Smooth muscle cell (in vitro differentiated cells): ENCODE measurements at regions not wholly inside any gene's neighbourhood (a gene's known extent, or its start where the extent isn't known, plus 50 kb on each side); places are given as distances from the start of the nearest gene placed in this dataset.

Source experiments
- DNase-seq: peaks from one replicate; lab custom pipeline; 2025; ENCODE audit not compliant: unreplicated experiment; lab: John Stamatoyannopoulos, UW
- H2AFZ ChIP-seq: fragments of 200-600 bp; sonication (generic); 2 replicates; pipeline ENCODE4 v1.6.0; 2016; ENCODE audit warnings: antibody characterized with exemption, low read depth, mild to moderate bottlenecking
- H3F3A ChIP-seq: fragments of 200-600 bp; sonication (generic); 2 replicates; pipeline ENCODE4 v1.6.0; 2017; ENCODE audit warnings: antibody characterized with exemption, low read depth
- H3K27ac ChIP-seq: fragments of 200-600 bp; sonication (generic); 2 replicates; pipeline ENCODE4 v1.5.1; 2016; ENCODE audit warnings: low read depth, mild to moderate bottlenecking
- H3K27me3 ChIP-seq: fragments of 200-600 bp; sonication (generic); 2 replicates; pipeline ENCODE4 v1.6.1; 2016; ENCODE audit warnings: low read depth, mild to moderate bottlenecking
- H3K36me3 ChIP-seq: fragments of 200-600 bp; sonication (generic); 2 replicates; pipeline ENCODE4 v1.5.1; 2016; ENCODE audit warnings: low read depth
- H3K4me1 ChIP-seq: fragments of 200-600 bp; sonication (generic); 2 replicates; pipeline ENCODE4 v1.5.1; 2016; ENCODE audit warnings: low read depth
- H3K4me2 ChIP-seq: fragments of 200-600 bp; sonication (generic); 2 replicates; pipeline ENCODE4 v1.6.0; 2016; ENCODE audit warnings: mild to moderate bottlenecking
- H3K4me3 ChIP-seq: fragments of 200-600 bp; sonication (generic); 2 replicates; pipeline ENCODE4 v1.5.1; 2016; ENCODE audit warnings: mild to moderate bottlenecking
- H3K79me2 ChIP-seq: fragments of 200-600 bp; sonication (generic); 2 replicates; pipeline ENCODE4 v1.6.0; 2016; ENCODE audit warnings: low read depth, mild to moderate bottlenecking
- H3K9ac ChIP-seq: fragments of 200-600 bp; sonication (generic); 2 replicates; pipeline ENCODE4 v1.6.0; 2016; ENCODE audit warnings: low read depth
- H3K9me3 ChIP-seq: fragments of 200-600 bp; sonication (generic); replicated peaks from 2 replicates; pipeline ENCODE4 v1.5.1; 2016; ENCODE audit warnings: low read depth
- H4K20me1 ChIP-seq: fragments of 200-600 bp; sonication (generic); 2 replicates; pipeline ENCODE4 v1.6.0; 2016; ENCODE audit warnings: low read depth
- CTCF ChIP-seq: fragments of 200-600 bp; sonication (generic); IDR thresholded peaks from 2 replicates; pipeline ENCODE4 v1.5.1; 2017; ENCODE audit warnings: borderline replicate concordance, mild to moderate bottlenecking, antibody characterized with exemption; ENCODE audit not compliant: insufficient read depth, poor library complexity, severe bottlenecking
- WGBS: methylation state at CpG from one replicate; pipeline ENCODE4 v1.1.7; 2016; ENCODE audit warnings: low lambda C conversion rate; 5-methylcytosine and 5-hydroxymethylcytosine counted together

GRCh38 chr18:73838107-73838506, 309.5 kb downstream of the FBXO15 start:
- no peak for TF ChIP-seq CTCF
- Histone ChIP-seq H3K27me3 (no peaks in the 10 kb centered on the region), H4K20me1 (no peaks in the 10 kb centered on the region), H3F3A (no peaks in the 10 kb centered on the region), H3K79me2 (no peaks in the 10 kb centered on the region), H3K4me1 (no peaks in the 10 kb centered on the region), H3K36me3 (no peaks in the 10 kb centered on the region), H2AFZ (no peak overlapping the region), H3K4me3 (no peak overlapping the region), H3K9ac (no peak overlapping the region), H3K9me3 (no peaks in the 10 kb centered on the region), H3K4me2 (no peak overlapping the region), H3K27ac (no peak overlapping the region)
- no peak for DNase-seq

GRCh38 chr18:73835656-73836364, 311.8 kb downstream of the FBXO15 start:
- Histone ChIP-seq H2AFZ (no peak overlapping the region), H3K4me3 (no peak overlapping the region)
- no peak for DNase-seq

GRCh38 chr18:73835039-73835438, 312.6 kb downstream of the FBXO15 start:
- 92% methylated on average over 3 of the region's 3 CpGs for WGBS
- H4K20me1 ChIP-seq = no peaks in the 10 kb centered on the region
- no peak overlapping the region for H3K9ac ChIP-seq
- H3K36me3 ChIP-seq = no peaks in the 10 kb centered on the region
- no peak for DNase-seq
- H3K9me3 ChIP-seq = no peaks in the 10 kb centered on the region
- H3K4me1 ChIP-seq = no peaks in the 10 kb centered on the region
- H3F3A ChIP-seq = no peaks in the 10 kb centered on the region
- no peaks in the 10 kb centered on the region for H3K79me2 ChIP-seq
- H3K27me3 ChIP-seq = no peaks in the 10 kb centered on the region
- no peak overlapping the region for H3K4me3 ChIP-seq
- H3K4me2 ChIP-seq = no peak overlapping the region
- H3K27ac ChIP-seq = no peak overlapping the region
- no peak for TF ChIP-seq CTCF
- H2AFZ ChIP-seq = no peak overlapping the region

More at GRCh38 chr18:73835656-73836364, 311.8 kb downstream of the FBXO15 start:
- 81% methylated on average over 8 of the region's 8 CpGs for WGBS
- TF ChIP-seq CTCF = no peak
- Histone ChIP-seq H3K79me2 (no peaks in the 10 kb centered on the region), H3K27ac (no peak overlapping the region), H3K36me3 (no peaks in the 10 kb centered on the region), H3K4me2 (no peak overlapping the region), H3K4me1 (no peaks in the 10 kb centered on the region), H3K27me3 (no peaks in the 10 kb centered on the region), H3F3A (no peaks in the 10 kb centered on the region), H3K9ac (no peak overlapping the region), H4K20me1 (no peaks in the 10 kb centered on the region), H3K9me3 (no peaks in the 10 kb centered on the region)

GRCh38 chr18:73831688-73832087, 315.9 kb downstream of the FBXO15 start:
- Histone ChIP-seq H2AFZ (no peak overlapping the region), H3K27me3 (no peaks in the 10 kb centered on the region), H3F3A (no peaks in the 10 kb centered on the region), H4K20me1 (no peaks in the 10 kb centered on the region), H3K36me3 (no peaks in the 10 kb centered on the region), H3K9ac (no peak overlapping the region), H3K27ac (no peak overlapping the region), H3K4me1 (no peaks in the 10 kb centered on the region), H3K9me3 (no peaks in the 10 kb centered on the region), H3K4me2 (no peak overlapping the region), H3K79me2 (no peaks in the 10 kb centered on the region), H3K4me3 (no peak overlapping the region)
- no peak for DNase-seq
- no peak for TF ChIP-seq CTCF
- 75% methylated on average over 6 of the region's 6 CpGs for WGBS
